Cardiac muscle cell (in vitro differentiated cells and primary cell): ENCODE measurements at regions not wholly inside any gene's neighbourhood (a gene's known extent, or its start where the extent isn't known, plus 50 kb on each side); places are given as distances from the start of the nearest gene placed in this dataset.

ENCODE experiments used
- DNase-seq, 2 donors: peaks; one replicate each; pipeline versions ENCODE4 v3.0.0 to v3.0.0-alpha.2; 2010 to 2017; ENCODE audit warnings: low read depth in 1 of 2, low spot score in 1 of 2
- H3K27ac ChIP-seq: fragments of 200-600 bp; sonication (generic); 2 replicates; pipeline ENCODE4 v1.5.1; 2016
- H3K27me3 ChIP-seq: fragments of 200-600 bp; sonication (generic); 2 replicates; pipeline ENCODE4 v1.6.0; 2016; ENCODE audit warnings: control low read depth
- H3K36me3 ChIP-seq: fragments of 200-600 bp; sonication (generic); 2 replicates; pipeline ENCODE4 v1.5.1; 2016; ENCODE audit warnings: control low read depth
- H3K4me1 ChIP-seq: fragments of 200-600 bp; sonication (generic); 2 replicates; pipeline ENCODE4 v1.8.1; 2017; ENCODE audit warnings: low read depth, mild to moderate bottlenecking, mixed run types
- H3K4me3 ChIP-seq: fragments of 200-600 bp; sonication (generic); 2 replicates; pipeline ENCODE4 v1.5.1; 2016; ENCODE audit warnings: mild to moderate bottlenecking
- H3K9me3 ChIP-seq: fragments of 200-600 bp; sonication (generic); 2 replicates; pipeline ENCODE4 v1.5.1; 2017; ENCODE audit warnings: low read depth, mild to moderate bottlenecking, control low read depth
- CTCF ChIP-seq: IDR thresholded peaks from 2 replicates; pipeline ENCODE4 v1.5.1; 2012; ENCODE audit warnings: low read depth, mild to moderate bottlenecking, low read length

GRCh38 chr2:21993002-21993401 is 869.2 kb downstream of the TDRD15 start:
- no peak for TF ChIP-seq CTCF
- DNase-seq, result no peak
- Histone ChIP-seq H3K36me3 (no peaks in the 10 kb centered on the region), H3K27me3 (no peaks in the 10 kb centered on the region), H3K9me3 (no peaks in the 10 kb centered on the region), H3K4me3 (no peak overlapping the region), H3K4me1 (no peaks in the 10 kb centered on the region), H3K27ac (no peak overlapping the region)

GRCh38 chr2:21996339-21996738 is 872.6 kb downstream of the TDRD15 start:
- H3K36me3 ChIP-seq, result no peaks in the 10 kb centered on the region
- no peaks in the 10 kb centered on the region for H3K4me1 ChIP-seq
- no peaks in the 10 kb centered on the region for H3K27me3 ChIP-seq
- no peak for TF ChIP-seq CTCF
- H3K27ac ChIP-seq, result no peak overlapping the region
- DNase-seq, result no peak
- no peak overlapping the region for H3K4me3 ChIP-seq
- no peaks in the 10 kb centered on the region for H3K9me3 ChIP-seq

- no peaks in the 10 kb centered on the region for H3K36me3 ChIP-seq
- no peak for DNase-seq
- no peak for TF ChIP-seq CTCF
- H3K27me3 ChIP-seq, result no peaks in the 10 kb centered on the region
- H3K4me1 ChIP-seq, result no peaks in the 10 kb centered on the region
- H3K4me3 ChIP-seq, result no peak overlapping the region
- H3K27ac ChIP-seq, result no peak overlapping the region
- no peaks in the 10 kb centered on the region for H3K9me3 ChIP-seq
These were observed 875.8 kb downstream of the TDRD15 start for GRCh38 chr2:21999522-21999921.

GRCh38 chr2:22002066-22002465 is 878.3 kb downstream of the TDRD15 start:
- DNase-seq, result peak in 1 of 2 donors; percentile 43
- H3K27ac ChIP-seq, result no peak overlapping the region
- H3K27me3 ChIP-seq, result no peaks in the 10 kb centered on the region
- H3K4me3 ChIP-seq, result no peak overlapping the region
- no peak for TF ChIP-seq CTCF
- no peaks in the 10 kb centered on the region for H3K4me1 ChIP-seq
- H3K36me3 ChIP-seq, result no peaks in the 10 kb centered on the region
- H3K9me3 ChIP-seq, result no peaks in the 10 kb centered on the region

- H3K9me3 ChIP-seq, result no peaks in the 10 kb centered on the region
- H3K4me3 ChIP-seq, result no peak overlapping the region
- no peak overlapping the region for H3K27ac ChIP-seq
- no peak for TF ChIP-seq CTCF
- no peaks in the 10 kb centered on the region for H3K4me1 ChIP-seq
- DNase-seq, result no peak
- no peaks in the 10 kb centered on the region for H3K36me3 ChIP-seq
- no peaks in the 10 kb centered on the region for H3K27me3 ChIP-seq
These were observed 879.5 kb downstream of the TDRD15 start for GRCh38 chr2:22003270-22003669.

- Histone ChIP-seq H3K27ac (no peak overlapping the region), H3K36me3 (no peaks in the 10 kb centered on the region), H3K9me3 (no peaks in the 10 kb centered on the region), H3K27me3 (no peaks in the 10 kb centered on the region), H3K4me3 (no peak overlapping the region), H3K4me1 (peaks cover 5% of the 10 kb centered on the region)
- TF ChIP-seq CTCF, result no peak
- DNase-seq, result no peak
These were observed 887.3 kb downstream of the TDRD15 start for GRCh38 chr2:22011048-22011447.
